Stimulated activated CD8-positive, alpha-beta memory T cell treated with anti-CD3 and anti-CD28 coated beads, Interleukin-7, amount 100 ng/mL, for 48 hours (primary cell): ENCODE measurements at regions not wholly inside any gene's neighbourhood (a gene's known extent, or its start where the extent isn't known, plus 50 kb on each side); places are given as distances from the start of the nearest gene placed in this dataset.

ENCODE experiments used
- DNase-seq, 2 donors: peaks; one replicate each; pipeline ENCODE4 v3.0.0-alpha.2; 2020; ENCODE audit warnings: low read depth in 1 of 2; ENCODE audit errors: extremely low read depth in 1 of 2

DNA sequence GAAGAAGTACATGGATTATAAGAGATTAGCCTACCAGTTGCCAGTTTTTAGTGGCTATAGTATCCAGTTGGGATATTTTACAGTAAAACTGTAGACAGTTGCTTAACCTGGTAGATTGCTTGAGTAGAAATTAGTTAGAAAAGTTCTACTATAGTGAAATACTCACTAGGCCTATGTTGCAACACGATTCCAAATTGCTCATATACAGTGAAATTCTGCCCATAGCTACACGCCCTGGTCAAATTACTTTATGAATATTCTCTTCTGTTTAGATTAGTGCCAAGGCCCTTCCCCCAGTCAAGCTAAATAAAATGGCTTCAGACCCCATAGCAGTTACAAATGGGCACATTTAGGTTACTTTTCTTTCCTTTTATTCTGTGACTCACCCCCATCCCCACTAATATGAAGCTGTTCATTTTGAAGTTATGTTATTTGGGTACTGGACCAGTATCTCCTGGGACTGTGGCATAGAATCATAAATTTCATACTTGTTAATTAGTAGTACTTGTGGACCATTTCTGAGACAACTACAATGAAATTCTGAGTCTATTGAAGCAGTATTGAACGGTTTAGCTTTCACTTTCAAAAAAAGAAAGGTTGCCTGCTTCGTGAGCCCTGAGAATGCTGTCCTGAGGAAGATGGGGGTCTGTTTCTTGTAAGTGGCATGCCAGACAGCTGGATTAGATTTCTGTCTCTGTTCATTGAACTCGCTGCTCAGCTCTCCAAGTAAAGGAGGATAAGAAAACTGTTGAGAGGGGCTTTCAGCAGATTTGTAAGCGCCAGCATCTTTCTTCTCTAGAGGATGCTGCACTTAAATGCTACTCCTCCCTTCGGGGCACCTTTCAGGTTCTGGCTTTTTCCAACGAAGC is 65.8 kb upstream of the CFAP20DC start:
- DNase-seq: no peak

DNA sequence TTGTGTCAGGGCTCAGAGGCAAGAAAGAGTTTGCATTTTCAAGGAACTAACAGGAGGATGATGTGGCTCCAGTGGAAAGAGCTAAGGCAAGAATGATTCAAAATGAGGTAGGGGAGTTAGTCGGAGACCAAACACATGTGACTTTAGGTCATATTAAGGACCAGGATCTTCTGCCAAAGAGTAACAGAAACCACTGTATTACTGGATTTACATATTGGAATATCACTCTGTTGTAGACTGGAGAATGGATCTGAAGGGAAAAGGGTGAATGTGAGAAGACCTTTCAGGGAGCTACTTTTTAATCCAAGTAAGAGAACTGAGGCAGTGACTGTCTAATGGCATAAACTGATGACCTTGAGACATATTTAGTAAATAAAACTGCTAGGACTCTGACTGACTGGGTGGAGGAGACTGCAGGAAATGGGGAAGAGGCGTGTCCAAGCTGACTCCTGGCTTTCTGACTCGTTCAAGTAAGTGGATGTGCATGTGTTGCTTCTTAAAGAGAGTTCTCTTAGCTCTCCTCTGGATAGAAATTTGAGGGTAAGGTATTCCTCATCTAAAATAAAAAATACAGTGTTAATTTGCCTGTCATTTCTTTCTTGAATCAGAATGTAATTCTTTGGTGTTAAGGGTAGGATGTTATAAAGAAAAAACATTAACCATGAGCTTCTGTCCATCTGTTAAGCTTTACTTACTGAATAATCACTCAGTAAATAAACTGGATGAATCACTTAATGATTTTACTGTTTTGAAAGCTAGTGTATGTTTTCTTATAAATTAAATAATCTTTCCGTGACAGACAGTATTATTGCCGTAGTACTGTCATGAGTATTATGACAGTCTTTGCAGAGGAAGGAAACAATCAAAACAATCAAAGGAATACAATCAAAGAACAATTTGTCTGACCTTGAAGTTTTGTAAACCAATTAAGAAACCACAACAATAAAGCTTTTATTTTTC is 58.3 kb upstream of the CFAP20DC start:
- DNase-seq: no peak

DNA sequence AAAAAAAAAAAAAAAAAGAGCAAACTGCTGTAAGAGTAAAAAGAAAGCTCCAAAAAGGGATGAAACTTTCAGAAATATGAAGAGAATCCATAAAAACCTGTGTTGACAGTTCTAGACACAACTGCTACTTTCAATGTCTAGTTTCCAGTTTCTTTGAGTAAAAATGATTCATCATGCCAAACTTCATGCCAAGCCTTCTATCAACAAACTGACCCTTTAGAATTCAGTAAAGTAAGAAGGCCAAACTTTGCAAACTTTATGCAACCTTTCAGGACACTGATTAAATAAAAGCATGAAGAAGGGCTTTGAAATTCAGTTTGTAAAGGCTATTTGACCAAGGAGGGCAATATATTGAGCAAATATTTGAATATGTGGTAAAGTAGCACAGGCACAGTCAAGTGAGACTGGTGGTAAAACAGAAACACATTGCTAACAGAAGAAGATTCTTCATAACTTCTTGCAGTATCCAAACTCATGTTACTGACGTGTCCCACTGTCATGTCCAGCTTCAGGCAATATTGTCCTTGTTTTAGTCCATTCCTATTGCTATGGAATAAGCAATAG is 56.3 kb upstream of the CFAP20DC start:
- no peak for DNase-seq

DNA sequence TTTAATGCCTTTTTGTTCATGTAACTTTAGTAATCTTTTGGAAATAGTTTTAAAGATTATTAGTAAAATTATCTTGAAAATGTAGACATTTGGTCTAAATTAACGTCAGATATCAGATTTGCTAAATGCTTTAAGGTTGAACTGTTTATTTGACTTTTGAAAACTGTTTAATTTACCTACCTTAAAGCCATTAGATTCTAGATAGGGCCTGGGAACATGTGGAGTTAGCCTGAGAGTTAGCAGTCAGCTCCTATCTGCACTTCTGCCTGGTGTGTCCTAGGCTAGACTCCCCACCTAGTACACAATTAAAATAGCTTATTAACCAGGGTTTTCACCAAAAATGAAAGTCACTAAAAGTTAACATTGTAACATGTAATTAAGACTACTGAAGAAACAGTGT is 53.7 kb upstream of the CFAP20DC start:
- no peak for DNase-seq

DNA sequence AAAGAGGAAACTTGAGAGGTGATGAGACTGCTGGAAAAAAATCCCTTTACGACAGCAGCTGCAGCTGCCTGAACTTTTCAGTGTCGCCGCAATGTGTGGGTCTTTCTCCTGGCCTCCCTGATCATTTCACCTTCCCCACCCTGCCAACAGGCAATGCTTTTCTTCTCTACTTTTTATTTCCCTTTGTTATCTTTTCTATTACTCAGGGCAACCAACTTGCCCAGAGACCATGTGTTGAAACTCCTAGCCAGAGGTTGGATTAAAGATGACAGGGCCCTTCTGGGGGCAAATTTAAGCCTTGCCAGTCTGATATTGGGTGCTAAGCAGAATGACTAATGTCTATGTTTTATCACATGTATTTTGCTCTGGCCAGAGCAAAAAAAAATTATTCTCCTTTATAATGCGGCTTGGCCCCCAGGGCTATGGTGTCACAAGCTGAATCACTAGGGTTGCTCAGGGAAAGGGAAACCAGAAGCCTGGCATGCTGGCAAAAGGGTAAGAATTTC is 51.5 kb upstream of the CFAP20DC start:
- no peak for DNase-seq
